Mammary epithelial cell (primary cell): ENCODE measurements at regions not wholly inside any gene's neighbourhood (a gene's known extent, or its start where the extent isn't known, plus 50 kb on each side); places are given as distances from the start of the nearest gene placed in this dataset.

Experiments
- EZH2 ChIP-seq: IDR thresholded peaks from 2 replicates; pipeline ENCODE4 v1.6.1; 2012; ENCODE audit warnings: low read length, inconsistent platforms, borderline replicate concordance
- TF ChIP-seq, protein P1 (sequence below), 2 donors: IDR thresholded peaks in 1 of 2; conservative IDR thresholded peaks in 1 of 2; 2 replicates each; pipeline ENCODE4 v1.5.1; 2011 to 2012; ENCODE audit warnings: inconsistent platforms in 2 of 2, low read length in 2 of 2, mild to moderate bottlenecking in 2 of 2, control low read depth in 1 of 2, low read depth in 1 of 2; ENCODE audit not compliant: insufficient read depth in 1 of 2; ENCODE audit errors: extremely low read depth in 1 of 2

DNA sequence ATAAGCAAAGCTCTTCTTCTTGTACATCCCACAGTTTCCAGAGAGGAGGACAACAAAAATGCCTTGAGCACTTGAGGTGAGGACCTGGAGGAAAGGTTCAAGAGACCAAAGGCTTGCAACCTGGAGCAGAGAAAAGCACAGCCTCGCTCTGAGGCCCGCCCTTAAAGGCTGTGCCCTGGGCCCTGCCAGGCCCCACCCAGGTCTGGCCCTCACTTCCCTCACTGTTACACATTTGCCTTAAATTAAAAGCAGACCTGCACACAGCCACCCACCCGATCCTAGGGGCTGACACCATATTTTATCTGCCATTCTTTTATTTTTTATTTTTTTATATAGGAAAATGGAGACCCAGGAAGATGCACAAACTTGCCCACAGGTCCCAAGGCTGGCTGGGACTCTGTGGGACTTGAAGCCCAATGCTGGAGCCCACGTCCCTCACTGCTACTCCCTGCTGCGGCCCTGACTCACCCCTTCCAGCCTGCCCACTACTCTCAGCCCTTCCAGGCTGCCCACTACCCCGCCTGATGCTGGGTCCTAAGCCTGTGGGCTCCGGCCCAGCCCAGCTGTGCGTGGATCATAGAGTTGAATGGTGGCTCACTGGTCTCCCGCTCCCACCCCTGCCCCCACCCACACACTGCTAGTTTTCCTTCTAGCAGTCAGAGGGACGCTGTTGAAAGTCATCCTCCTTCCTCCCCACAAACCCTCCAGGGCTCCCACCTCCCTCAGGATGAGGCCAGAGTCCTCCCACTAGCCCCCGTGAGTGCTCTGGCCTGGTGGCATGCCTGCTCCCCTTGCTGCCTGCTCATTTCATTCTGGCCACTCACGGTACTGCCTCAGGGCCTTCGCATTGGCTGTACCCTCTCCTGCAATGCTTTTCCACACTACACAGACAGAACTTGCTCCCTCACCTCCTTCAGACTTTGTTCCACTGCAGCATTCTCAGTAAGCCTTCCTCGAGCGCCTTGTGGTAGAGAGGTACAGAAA, 77.6 kb upstream of the MED9 start:
- TF ChIP-seq, protein P1, sequence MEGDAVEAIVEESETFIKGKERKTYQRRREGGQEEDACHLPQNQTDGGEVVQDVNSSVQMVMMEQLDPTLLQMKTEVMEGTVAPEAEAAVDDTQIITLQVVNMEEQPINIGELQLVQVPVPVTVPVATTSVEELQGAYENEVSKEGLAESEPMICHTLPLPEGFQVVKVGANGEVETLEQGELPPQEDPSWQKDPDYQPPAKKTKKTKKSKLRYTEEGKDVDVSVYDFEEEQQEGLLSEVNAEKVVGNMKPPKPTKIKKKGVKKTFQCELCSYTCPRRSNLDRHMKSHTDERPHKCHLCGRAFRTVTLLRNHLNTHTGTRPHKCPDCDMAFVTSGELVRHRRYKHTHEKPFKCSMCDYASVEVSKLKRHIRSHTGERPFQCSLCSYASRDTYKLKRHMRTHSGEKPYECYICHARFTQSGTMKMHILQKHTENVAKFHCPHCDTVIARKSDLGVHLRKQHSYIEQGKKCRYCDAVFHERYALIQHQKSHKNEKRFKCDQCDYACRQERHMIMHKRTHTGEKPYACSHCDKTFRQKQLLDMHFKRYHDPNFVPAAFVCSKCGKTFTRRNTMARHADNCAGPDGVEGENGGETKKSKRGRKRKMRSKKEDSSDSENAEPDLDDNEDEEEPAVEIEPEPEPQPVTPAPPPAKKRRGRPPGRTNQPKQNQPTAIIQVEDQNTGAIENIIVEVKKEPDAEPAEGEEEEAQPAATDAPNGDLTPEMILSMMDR (conservative IDR thresholded peaks at IDR 0.05 in 1 of 2, IDR thresholded peaks at IDR 0.05 in 1 of 2; ENCODE audit: extremely low read depth in 1 of 2, insufficient read depth in 1 of 2, low read depth in 1 of 2, low read length in 2 of 2): no peak
- no peak for TF ChIP-seq EZH2
